Heart left ventricle (tissue), 13 donors: ENCODE measurements at regions not wholly inside any gene's neighbourhood (a gene's known extent, or its start where the extent isn't known, plus 50 kb on each side); places are given as distances from the start of the nearest gene placed in this dataset.

Experiments
- POLR2A ChIP-seq, 2 donors: fragments of 450-650 bp; IDR thresholded peaks; one replicate each; pipeline ENCODE4 v1.6.1; 2017; ENCODE audit warnings: antibody characterized with exemption in 2 of 2, mild to moderate bottlenecking in 2 of 2, moderate library complexity in 2 of 2
- TF ChIP-seq, protein P1 (sequence below), 12 donors: fragments of 200-600 bp; sonication (generic) in 4 of 12; IDR thresholded peaks; one replicate each; pipeline versions ENCODE4 v1.5.0 to v1.8.0; 2018 to 2022; ENCODE audit warnings: antibody characterized with exemption in 12 of 12, mild to moderate bottlenecking in 5 of 12
- donor health status: ischemic (EF 13 %, LVEDD 7.1; RV severe dilation, severe dysfunction).
- donor health status: DM: no; HTN: yes; CAD: no.
- donor health status: DM: no; HTN: no; CAD: no.
- donor health status: ischemic (EF 25% LVEDD 6.9; RV normal size, moderate dysfunction).
- donor health status: ischemic (EF 25% LVEDD 5.7; RV mildly dilated, moderate dysfunction).
- donor health status: ischemic (EF 35%, LVEDD 5.7; RV mildly dilated, moderate dysfunction).
- donor health status: nonischemic (EF 11% LVEDD 7.7; RV severe dilation, severe dysfunction).
- donor health status: DM: yes; HTN: yes; CAD: no.
- donor health status: PGD.
- donor health status: ischemic (EF 29% LVEDD 5.4; RV normal size, mild dysfunction).
- donor health status: nonischemic (EF 23%, LVEDD 6.1; RV moderate dilation, normal function).

DNA sequence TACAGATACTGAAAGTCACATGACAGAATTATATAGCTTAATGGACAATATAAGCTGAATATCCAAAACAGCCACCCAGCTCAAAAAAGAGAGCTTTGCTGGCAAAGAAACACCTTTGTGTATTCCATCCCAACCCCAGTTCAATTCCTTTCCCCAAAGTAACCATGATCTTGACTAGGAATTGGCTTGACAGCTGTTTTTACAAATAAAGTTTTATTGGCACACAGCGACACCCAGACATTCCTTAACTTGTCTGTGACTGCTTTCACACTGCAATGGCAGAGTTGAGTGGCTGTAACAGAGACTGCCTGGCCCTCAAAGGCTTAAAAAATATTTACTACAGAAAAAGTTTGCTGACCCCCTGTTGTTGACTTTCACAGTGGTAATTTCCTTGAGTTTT, 264.0 kb upstream of the TSHZ2 start:
- TF ChIP-seq, protein P1, sequence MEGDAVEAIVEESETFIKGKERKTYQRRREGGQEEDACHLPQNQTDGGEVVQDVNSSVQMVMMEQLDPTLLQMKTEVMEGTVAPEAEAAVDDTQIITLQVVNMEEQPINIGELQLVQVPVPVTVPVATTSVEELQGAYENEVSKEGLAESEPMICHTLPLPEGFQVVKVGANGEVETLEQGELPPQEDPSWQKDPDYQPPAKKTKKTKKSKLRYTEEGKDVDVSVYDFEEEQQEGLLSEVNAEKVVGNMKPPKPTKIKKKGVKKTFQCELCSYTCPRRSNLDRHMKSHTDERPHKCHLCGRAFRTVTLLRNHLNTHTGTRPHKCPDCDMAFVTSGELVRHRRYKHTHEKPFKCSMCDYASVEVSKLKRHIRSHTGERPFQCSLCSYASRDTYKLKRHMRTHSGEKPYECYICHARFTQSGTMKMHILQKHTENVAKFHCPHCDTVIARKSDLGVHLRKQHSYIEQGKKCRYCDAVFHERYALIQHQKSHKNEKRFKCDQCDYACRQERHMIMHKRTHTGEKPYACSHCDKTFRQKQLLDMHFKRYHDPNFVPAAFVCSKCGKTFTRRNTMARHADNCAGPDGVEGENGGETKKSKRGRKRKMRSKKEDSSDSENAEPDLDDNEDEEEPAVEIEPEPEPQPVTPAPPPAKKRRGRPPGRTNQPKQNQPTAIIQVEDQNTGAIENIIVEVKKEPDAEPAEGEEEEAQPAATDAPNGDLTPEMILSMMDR (IDR thresholded peaks at IDR 0.05): no peak
- TF ChIP-seq POLR2A (IDR thresholded peaks at IDR 0.05): no peak
